ENCODE measurements at regions not wholly inside any gene's neighbourhood (a gene's known extent, or its start where the extent isn't known, plus 50 kb on each side); places are given as distances from the start of the nearest gene placed in this dataset.

- no peaks in the 10 kb centered on the region for H3K27me3 Mint-ChIP-seq
- no peak overlapping the region for H3K27ac Mint-ChIP-seq
- ChIA-PET CTCF (no interaction called here), POLR2A (no interaction called here)
- DNase-seq = no peak
- H3K4me3 Mint-ChIP-seq = no peak overlapping the region
- H3K4me1 Mint-ChIP-seq = no peaks in the 10 kb centered on the region
- peaks cover 8% of the 10 kb centered on the region for H3K9me3 Mint-ChIP-seq
- H3K36me3 Mint-ChIP-seq (ENCODE audit: low read depth) = no peaks in the 10 kb centered on the region
Observed at GRCh38 chr19:31894451-31894850, 451.0 kb upstream of the ZNF507 start.

GRCh38 chr19:31897292-31897691 lies 448.1 kb upstream of the ZNF507 start:
- H3K4me3 Mint-ChIP-seq = no peak overlapping the region
- H3K27ac Mint-ChIP-seq = no peak overlapping the region
- POLR2A ChIA-PET = no interaction called here
- no peaks in the 10 kb centered on the region for H3K27me3 Mint-ChIP-seq
- peaks cover 2% of the 10 kb centered on the region for H3K9me3 Mint-ChIP-seq
- no peaks in the 10 kb centered on the region for H3K4me1 Mint-ChIP-seq
- no peak for DNase-seq
- H3K36me3 Mint-ChIP-seq (ENCODE audit: low read depth) = no peaks in the 10 kb centered on the region
- CTCF ChIA-PET = no interaction called here

DNA sequence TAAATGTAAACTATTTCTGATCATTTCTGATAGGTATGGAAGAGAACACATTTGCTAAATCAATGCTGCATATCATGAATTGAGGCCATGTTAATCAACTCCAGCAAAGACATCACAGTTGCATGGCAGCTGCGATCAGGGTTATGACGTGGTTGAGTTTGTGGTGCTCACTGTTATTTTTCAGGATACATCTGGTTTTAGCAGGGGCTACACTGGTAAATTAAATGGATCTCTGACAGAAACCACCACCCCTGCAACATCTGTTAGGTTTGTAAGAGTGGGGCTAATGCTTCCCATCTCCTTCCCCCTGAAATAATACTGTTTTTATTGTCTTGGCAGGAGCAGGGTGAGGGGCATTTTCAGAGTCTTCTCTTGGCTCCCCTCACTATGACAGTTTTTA lies 444.4 kb upstream of the ZNF507 start:
- POLR2A ChIA-PET = no interaction called here
- Mint-ChIP-seq H3K27me3 (no peaks in the 10 kb centered on the region), H3K9me3 (peaks cover 2% of the 10 kb centered on the region), H3K4me1 (no peaks in the 10 kb centered on the region), H3K36me3 (ENCODE audit: low read depth) (no peaks in the 10 kb centered on the region), H3K27ac (no peak overlapping the region), H3K4me3 (no peak overlapping the region)
- no peak for DNase-seq
- CTCF ChIA-PET = no interaction called here

DNA sequence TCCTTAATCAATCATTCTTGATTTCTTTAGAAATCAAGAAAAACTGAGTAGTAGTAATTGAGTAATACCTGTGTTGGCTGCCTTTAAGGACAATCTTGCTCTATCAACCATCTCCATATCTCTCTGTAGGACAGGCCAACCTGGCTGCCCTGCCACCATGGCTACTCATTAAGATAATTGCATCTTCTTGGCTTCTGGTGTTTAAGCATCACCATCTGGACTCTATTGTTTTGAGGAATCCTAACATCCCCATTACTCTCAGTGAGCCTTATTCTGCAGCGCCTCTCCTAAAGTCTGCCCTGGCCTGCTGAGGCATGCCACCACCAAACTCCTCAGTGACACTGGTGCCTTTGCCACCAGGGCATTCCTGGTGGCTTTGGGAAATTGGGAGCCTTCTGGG lies 442.6 kb upstream of the ZNF507 start:
- Mint-ChIP-seq H3K36me3 (ENCODE audit: low read depth) (no peaks in the 10 kb centered on the region), H3K4me1 (peaks cover 2% of the 10 kb centered on the region), H3K27me3 (no peaks in the 10 kb centered on the region), H3K27ac (no peak overlapping the region), H3K9me3 (no peaks in the 10 kb centered on the region), H3K4me3 (no peak overlapping the region)
- ChIA-PET POLR2A (no interaction called here), CTCF (no interaction called here)
- no peak for DNase-seq

DNA sequence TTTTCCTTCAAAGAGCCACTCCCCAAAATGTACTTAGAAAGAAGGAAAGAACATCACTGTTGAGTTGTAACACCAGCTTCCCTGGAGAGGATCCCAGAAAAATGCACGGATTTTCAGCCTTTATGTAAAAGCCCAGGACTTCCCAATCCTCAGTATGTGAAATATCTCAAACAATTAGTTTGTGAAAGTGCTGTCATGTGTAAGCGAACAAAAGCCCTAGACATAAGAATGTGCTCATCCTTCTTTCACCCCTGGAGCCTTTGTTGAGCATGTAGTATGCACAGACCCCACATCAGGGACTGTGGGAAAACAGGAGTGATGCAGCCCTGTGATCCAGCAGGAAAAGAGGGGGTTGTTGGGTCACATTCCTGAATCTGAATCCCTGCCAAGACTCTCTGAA lies 441.4 kb upstream of the ZNF507 start:
- no peak for DNase-seq
- Mint-ChIP-seq H3K36me3 (ENCODE audit: low read depth) (no peaks in the 10 kb centered on the region), H3K4me3 (no peak overlapping the region), H3K4me1 (peaks cover 2% of the 10 kb centered on the region), H3K27ac (no peak overlapping the region), H3K9me3 (no peaks in the 10 kb centered on the region), H3K27me3 (no peaks in the 10 kb centered on the region)
- ChIA-PET CTCF (no interaction called here), POLR2A (no interaction called here)

DNA sequence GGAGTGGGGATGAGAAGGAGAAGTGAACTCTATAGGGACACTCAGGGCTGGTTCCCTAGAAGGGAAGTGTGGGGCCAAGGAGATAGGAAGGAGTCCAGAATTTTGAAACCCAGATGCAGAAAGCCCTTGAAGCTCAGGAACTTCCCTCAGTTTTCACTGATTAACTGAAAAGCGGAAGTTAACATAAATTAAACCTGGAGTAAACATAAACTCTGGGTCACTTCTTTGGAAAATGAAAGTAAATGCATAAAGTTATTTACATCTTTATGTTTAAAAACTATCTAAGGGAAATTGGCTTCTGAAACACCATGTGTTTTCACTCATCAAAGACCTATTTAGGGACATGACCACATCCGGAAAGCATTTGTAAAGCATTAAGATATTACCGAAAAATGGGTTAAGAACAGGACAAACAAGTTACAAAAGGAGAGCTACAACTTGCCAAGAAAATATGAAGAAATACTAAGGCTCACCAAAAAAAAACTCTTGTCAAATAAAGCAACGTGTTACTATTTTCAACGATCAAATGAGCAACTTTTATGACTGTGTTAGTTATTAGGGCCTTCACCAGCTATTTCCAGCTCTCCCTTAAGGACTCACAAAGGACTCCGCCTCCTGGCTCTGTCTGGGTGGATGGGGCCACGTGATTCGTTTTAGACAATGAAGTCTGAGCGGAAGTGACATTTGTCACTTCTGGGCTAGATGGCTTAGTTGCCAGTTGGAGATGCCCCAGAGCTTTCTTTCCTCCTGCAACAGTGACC lies 439.1 kb upstream of the ZNF507 start:
- ChIA-PET POLR2A (no interaction called here), CTCF (no interaction called here)
- Mint-ChIP-seq H3K9me3 (no peaks in the 10 kb centered on the region), H3K27me3 (no peaks in the 10 kb centered on the region), H3K36me3 (ENCODE audit: low read depth) (no peaks in the 10 kb centered on the region), H3K27ac (no peak overlapping the region), H3K4me1 (peaks cover 2% of the 10 kb centered on the region), H3K4me3 (no peak overlapping the region)
- DNase-seq = no peak

- CTCF ChIA-PET = no interaction called here
- POLR2A ChIA-PET = no interaction called here
- Mint-ChIP-seq H3K27ac (no peak overlapping the region), H3K4me3 (no peak overlapping the region), H3K4me1 (peaks cover 2% of the 10 kb centered on the region), H3K9me3 (no peaks in the 10 kb centered on the region), H3K36me3 (ENCODE audit: low read depth) (no peaks in the 10 kb centered on the region), H3K27me3 (no peaks in the 10 kb centered on the region)
- DNase-seq = no peak
Observed at GRCh38 chr19:31907661-31908060, 437.7 kb upstream of the ZNF507 start.

DNA sequence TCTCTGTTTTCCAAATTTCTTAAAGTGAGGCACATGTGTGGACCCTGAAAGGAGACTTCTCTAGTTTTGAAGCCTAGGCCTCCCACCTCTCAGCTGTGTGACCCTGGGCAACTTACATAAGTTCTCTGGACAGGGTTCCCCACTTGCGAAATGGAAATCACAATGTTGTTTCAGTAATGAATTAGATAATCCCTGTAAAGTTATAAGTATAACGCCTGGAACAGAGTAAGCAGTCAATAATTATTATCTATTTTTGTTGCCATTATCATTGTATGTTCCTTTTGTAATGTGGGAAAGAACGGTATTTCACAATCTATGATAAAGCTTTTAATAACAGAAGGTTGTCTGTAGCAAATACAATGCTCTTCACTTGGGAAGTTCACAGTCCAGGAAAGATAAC lies 437.3 kb upstream of the ZNF507 start:
- Mint-ChIP-seq H3K27me3 (no peaks in the 10 kb centered on the region), H3K27ac (no peak overlapping the region), H3K4me3 (no peak overlapping the region), H3K9me3 (no peaks in the 10 kb centered on the region), H3K4me1 (peaks cover 2% of the 10 kb centered on the region), H3K36me3 (ENCODE audit: low read depth) (no peaks in the 10 kb centered on the region)
- POLR2A ChIA-PET = no interaction called here
- CTCF ChIA-PET = no interaction called here
- no peak for DNase-seq

DNA sequence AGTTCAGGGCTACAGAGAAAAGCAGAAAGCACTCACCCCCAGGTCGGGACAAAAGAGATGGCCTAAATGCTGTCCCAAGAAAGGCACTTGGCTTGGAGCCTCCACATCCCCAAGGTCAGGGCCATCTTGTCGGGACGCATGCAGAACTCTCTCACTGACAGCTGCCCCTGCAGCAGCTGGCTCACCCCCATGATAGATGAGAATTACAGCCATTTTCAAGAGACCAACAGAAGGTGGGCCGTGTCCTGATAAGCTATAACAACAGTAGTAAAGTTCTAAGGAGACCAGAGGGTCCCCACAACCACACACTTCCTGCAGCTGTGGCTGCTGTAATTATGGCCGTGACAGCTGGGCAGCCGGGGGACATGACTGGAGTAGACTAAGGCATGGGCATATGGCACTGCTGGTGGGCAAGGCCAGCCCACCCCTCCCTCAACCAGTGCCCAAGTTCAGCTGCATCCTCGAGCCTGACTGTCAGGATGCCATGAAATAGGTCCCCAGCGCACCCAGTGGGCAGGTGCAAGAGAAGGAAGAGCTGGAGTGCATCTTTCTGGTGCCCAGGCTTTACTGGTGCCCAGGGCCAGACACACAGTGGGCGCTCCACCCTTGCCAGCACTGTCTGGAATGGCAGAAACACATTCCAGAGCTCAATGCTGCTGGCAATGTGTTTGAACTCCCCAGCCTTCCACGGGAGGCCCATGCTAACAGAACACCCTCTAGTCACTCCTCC lies 436.7 kb upstream of the ZNF507 start:
- H3K27me3 Mint-ChIP-seq = no peaks in the 10 kb centered on the region
- CTCF ChIA-PET = no interaction called here

GRCh38 chr19:31910224-31910623 lies 435.2 kb upstream of the ZNF507 start:
- no peak for DNase-seq
- Mint-ChIP-seq H3K27ac (no peak overlapping the region), H3K36me3 (ENCODE audit: low read depth) (no peaks in the 10 kb centered on the region), H3K4me1 (peaks cover 2% of the 10 kb centered on the region), H3K27me3 (no peaks in the 10 kb centered on the region), H3K9me3 (no peaks in the 10 kb centered on the region), H3K4me3 (no peak overlapping the region)
- ChIA-PET CTCF (no interaction called here), POLR2A (no interaction called here)

More for the DNA sequence above, 436.7 kb upstream of the ZNF507 start:
- H3K27ac Mint-ChIP-seq = no peak overlapping the region
- no peaks in the 10 kb centered on the region for H3K9me3 Mint-ChIP-seq
- peaks cover 2% of the 10 kb centered on the region for H3K4me1 Mint-ChIP-seq
- POLR2A ChIA-PET = no interaction called here
- no peak overlapping the region for H3K4me3 Mint-ChIP-seq
- no peak for DNase-seq
- H3K36me3 Mint-ChIP-seq (ENCODE audit: low read depth) = no peaks in the 10 kb centered on the region

- no peak overlapping the region for H3K27ac Mint-ChIP-seq
- H3K9me3 Mint-ChIP-seq = no peaks in the 10 kb centered on the region
- CTCF ChIA-PET = no interaction called here
- POLR2A ChIA-PET = no interaction called here
- no peaks in the 10 kb centered on the region for H3K36me3 Mint-ChIP-seq (ENCODE audit: low read depth)
- H3K4me1 Mint-ChIP-seq = no peaks in the 10 kb centered on the region
- no peaks in the 10 kb centered on the region for H3K27me3 Mint-ChIP-seq
- H3K4me3 Mint-ChIP-seq = no peak overlapping the region
- no peak for DNase-seq
Observed at GRCh38 chr19:31911577-31911976, 433.8 kb upstream of the ZNF507 start.

- Mint-ChIP-seq H3K36me3 (ENCODE audit: low read depth) (no peaks in the 10 kb centered on the region), H3K4me1 (no peaks in the 10 kb centered on the region), H3K27ac (no peak overlapping the region), H3K4me3 (no peak overlapping the region), H3K9me3 (no peaks in the 10 kb centered on the region), H3K27me3 (no peaks in the 10 kb centered on the region)
- POLR2A ChIA-PET = no interaction called here
- CTCF ChIA-PET = no interaction called here
- no peak for DNase-seq
Observed at GRCh38 chr19:31913103-31913661, 432.2 kb upstream of the ZNF507 start.

DNA sequence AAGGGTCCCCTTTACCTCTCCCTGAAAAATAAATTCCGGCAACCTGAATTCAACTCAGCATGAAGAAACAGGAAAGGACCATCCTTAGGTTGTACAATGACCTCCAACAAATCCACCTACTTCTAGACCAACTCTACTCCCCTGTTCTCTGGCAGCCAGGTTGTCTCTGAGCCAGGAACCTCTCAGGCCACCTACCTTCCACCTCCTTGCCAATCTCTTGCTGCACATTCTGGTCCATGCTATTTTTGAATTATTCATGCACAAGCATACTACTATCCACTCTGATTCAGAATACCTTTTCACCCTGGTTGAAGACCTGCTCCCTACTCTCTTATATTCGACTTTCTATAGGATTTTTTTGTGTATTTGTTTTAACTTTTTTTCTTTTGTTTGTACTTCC lies 415.0 kb upstream of the ZNF507 start:
- POLR2A ChIA-PET = no interaction called here
- DNase-seq = no peak
- CTCF ChIA-PET = no interaction called here
- no peaks in the 10 kb centered on the region for H3K36me3 Mint-ChIP-seq (ENCODE audit: low read depth)
- H3K27ac Mint-ChIP-seq = no peak overlapping the region
- H3K4me3 Mint-ChIP-seq = no peak overlapping the region
- no peaks in the 10 kb centered on the region for H3K4me1 Mint-ChIP-seq
- H3K9me3 Mint-ChIP-seq = peaks cover 1% of the 10 kb centered on the region
- no peaks in the 10 kb centered on the region for H3K27me3 Mint-ChIP-seq

GRCh38 chr19:31937983-31938382 lies 407.4 kb upstream of the ZNF507 start:
- Mint-ChIP-seq H3K4me3 (no peak overlapping the region), H3K27ac (no peak overlapping the region), H3K9me3 (peaks cover 1% of the 10 kb centered on the region), H3K36me3 (ENCODE audit: low read depth) (no peaks in the 10 kb centered on the region), H3K4me1 (no peaks in the 10 kb centered on the region), H3K27me3 (no peaks in the 10 kb centered on the region)
- POLR2A ChIA-PET = no interaction called here
- no peak for DNase-seq
- CTCF ChIA-PET = interaction anchor here (1.4 kb wide), 1 partner anchor 9 kb away, joined by 3 read pairs; no protein-coding TSS in a partner anchor

All from activated CD4-positive, alpha-beta T cell treated with anti-CD3 and anti-CD28 coated beads, Interleukin-2, amount 10 ng/mL, durations not matched to agents 7 days and 5 days (primary cell).